ENCODE measurements at regions not wholly inside any gene's neighbourhood (a gene's known extent, or its start where the extent isn't known, plus 50 kb on each side); places are given as distances from the start of the nearest gene placed in this dataset.

DNA sequence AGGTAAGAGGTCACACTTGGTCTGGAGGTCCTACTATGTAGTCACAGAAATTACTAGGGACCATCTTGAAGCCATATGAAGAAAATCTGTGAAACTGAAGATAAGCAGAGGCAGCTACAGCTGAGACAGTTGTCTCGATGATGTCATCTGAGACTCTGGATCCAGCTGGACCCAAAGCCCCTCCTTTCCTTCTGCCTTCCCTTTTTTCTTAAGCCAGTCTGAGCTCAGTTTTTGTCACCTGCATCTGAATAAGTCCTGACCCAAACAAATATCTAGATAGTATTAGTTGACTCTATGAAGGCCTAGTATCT is 143.3 kb downstream of the ETS2 start:
- dilution Hi-C loops (cut with MboI; ENCODE audit: extremely low pct_ligation_motif_present, low sequenced_read_pairs) (no loop called here), intact Hi-C loops (cut with micrococcal nuclease) (no loop called here)
- Histone ChIP-seq H3K79me2 (ENCODE audit: control insufficient read depth, insufficient read depth, low read length) (no peaks in the 10 kb centered on the region), H3K4me3 (replicated peaks in 1 of 3; ENCODE audit: insufficient read depth in 1 of 3, low read depth in 1 of 3, low read length in 3 of 3) (no peak overlapping the region), H4K20me1 (replicated peaks; ENCODE audit: control insufficient read depth, extremely low read depth, insufficient read depth, low read length) (no peaks in the 10 kb centered on the region), H3K9me1 (replicated peaks; ENCODE audit: control insufficient read depth, extremely low read depth, insufficient read depth, low read length) (no peaks in the 10 kb centered on the region), H3K4me2 (ENCODE audit: insufficient read depth, low read length) (no peak overlapping the region), H3K9me3 (replicated peaks; ENCODE audit: control insufficient read depth, insufficient read depth, low read length) (no peaks in the 10 kb centered on the region), H3K27me3 (ENCODE audit: control insufficient read depth in 2 of 2, insufficient read depth in 2 of 2, low read length in 2 of 2) (peaks cover 0 to 6% of the 10 kb centered on the region in 2 experiments), H3K9ac (replicated peaks; ENCODE audit: extremely low read depth, insufficient read depth, low read length) (no peak overlapping the region), H3K36me3 (ENCODE audit: control insufficient read depth in 2 of 2, extremely low read depth in 1 of 2, insufficient read depth in 2 of 2, low read length in 2 of 2) (no peaks in the 10 kb centered on the region), H3K4me1 (ENCODE audit: control insufficient read depth, extremely low read depth, insufficient read depth, low read length) (no peaks in the 10 kb centered on the region), H3K27ac (ENCODE audit: insufficient read depth, low read depth, low read length) (no peak overlapping the region), H2AFZ (ENCODE audit: low read depth, low read length) (no peak overlapping the region)
- CTCF ChIA-PET: interaction anchor here (0.9 kb wide), 1 partner anchor 44 kb away, joined by 3 read pairs; no protein-coding TSS in a partner anchor
- TF ChIP-seq, protein P1, sequence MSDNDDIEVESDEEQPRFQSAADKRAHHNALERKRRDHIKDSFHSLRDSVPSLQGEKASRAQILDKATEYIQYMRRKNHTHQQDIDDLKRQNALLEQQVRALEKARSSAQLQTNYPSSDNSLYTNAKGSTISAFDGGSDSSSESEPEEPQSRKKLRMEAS (IDR thresholded peaks at IDR 0.05; ENCODE audit: insufficient read depth, insufficient read length): no peak
- TF ChIP-seq GATA2 (IDR thresholded peaks at IDR 0.05; ENCODE audit: insufficient read depth, insufficient read length, low read depth, low read length): no peak
- no peak for TF ChIP-seq POLR2AphosphoS5 (IDR thresholded peaks at IDR 0.05; ENCODE audit: insufficient read depth, low read depth, low read length)
- TF ChIP-seq JUN (IDR thresholded peaks at IDR 0.05; ENCODE audit: borderline replicate concordance, insufficient read depth, insufficient read length, low read depth): no peak
- TF ChIP-seq MYC (IDR thresholded peaks at IDR 0.05; ENCODE audit: low read depth, low read length): no peak
- TF ChIP-seq, protein P2, sequence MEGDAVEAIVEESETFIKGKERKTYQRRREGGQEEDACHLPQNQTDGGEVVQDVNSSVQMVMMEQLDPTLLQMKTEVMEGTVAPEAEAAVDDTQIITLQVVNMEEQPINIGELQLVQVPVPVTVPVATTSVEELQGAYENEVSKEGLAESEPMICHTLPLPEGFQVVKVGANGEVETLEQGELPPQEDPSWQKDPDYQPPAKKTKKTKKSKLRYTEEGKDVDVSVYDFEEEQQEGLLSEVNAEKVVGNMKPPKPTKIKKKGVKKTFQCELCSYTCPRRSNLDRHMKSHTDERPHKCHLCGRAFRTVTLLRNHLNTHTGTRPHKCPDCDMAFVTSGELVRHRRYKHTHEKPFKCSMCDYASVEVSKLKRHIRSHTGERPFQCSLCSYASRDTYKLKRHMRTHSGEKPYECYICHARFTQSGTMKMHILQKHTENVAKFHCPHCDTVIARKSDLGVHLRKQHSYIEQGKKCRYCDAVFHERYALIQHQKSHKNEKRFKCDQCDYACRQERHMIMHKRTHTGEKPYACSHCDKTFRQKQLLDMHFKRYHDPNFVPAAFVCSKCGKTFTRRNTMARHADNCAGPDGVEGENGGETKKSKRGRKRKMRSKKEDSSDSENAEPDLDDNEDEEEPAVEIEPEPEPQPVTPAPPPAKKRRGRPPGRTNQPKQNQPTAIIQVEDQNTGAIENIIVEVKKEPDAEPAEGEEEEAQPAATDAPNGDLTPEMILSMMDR (IDR thresholded peaks at IDR 0.05; ENCODE audit: extremely low read depth in 1 of 2, insufficient read depth in 1 of 2, low read depth in 1 of 2, low read length in 2 of 2): no peak
- no peak for TF ChIP-seq POLR2A (IDR thresholded peaks at IDR 0.05; ENCODE audit: low read depth, low read length)
- TF ChIP-seq EZH2 (IDR thresholded peaks at IDR 0.05; ENCODE audit: borderline replicate concordance, low read depth, low read length, severe bottlenecking): no peak
- no peak for TF ChIP-seq FOS (IDR thresholded peaks at IDR 0.05; ENCODE audit: borderline replicate concordance, insufficient read depth, low read length)
- FAIRE-seq (no peak), DNase-seq (ENCODE audit: low read depth, low spot score) (no peak)
- POLR2A ChIA-PET: no interaction called here
- no TSS peak for BruUV-seq (replicated peaks)

Data from endothelial cell of umbilical vein (primary cell).